GM21447 (cell line): ENCODE measurements at regions not wholly inside any gene's neighbourhood (a gene's known extent, or its start where the extent isn't known, plus 50 kb on each side); places are given as distances from the start of the nearest gene placed in this dataset.

Source experiments
- ATAC-seq: cut with Tn5 transposase; IDR thresholded peaks from one replicate; pipeline ENCODE4 v1.9.1; 2021; ENCODE audit not compliant: unreplicated experiment

DNA sequence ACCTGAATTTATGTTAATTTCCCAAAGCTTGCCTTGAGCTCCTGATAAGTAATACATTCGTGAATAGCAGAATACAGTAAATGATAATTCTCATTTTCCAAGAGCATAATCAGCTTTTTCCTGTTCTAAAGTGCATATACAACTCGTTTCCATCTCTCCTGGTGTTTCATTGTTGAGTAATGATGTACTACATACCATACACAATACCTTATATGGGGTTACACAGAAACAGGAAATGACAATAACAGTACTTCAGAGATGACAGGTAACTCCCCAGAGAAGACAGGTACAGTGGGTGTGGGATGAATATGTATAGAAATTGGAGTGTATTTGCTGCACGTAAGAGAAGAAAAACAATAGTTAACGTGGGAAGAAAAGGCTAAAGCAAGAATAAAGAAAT lies 287.1 kb downstream of the TENT4A start:
- no peak for ATAC-seq

DNA sequence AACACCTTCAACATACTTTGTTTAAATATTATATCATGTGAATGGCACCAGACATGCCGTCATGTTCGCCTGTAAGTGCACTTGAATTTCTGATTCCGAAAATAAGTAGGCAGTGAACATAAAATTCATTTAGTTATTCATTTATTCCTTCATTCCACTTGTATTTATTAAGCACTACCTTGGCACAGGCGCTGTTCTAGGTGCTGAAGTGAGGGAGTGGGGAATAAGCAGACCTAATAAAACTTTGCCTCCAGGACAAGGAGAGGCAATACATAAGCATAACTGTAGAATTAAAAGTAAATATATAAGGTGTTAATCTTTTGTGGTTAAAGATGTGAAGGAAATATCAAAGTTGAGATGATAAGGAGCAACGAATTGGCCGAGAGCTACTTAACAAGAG lies 297.4 kb downstream of the TENT4A start:
- no peak for ATAC-seq

DNA sequence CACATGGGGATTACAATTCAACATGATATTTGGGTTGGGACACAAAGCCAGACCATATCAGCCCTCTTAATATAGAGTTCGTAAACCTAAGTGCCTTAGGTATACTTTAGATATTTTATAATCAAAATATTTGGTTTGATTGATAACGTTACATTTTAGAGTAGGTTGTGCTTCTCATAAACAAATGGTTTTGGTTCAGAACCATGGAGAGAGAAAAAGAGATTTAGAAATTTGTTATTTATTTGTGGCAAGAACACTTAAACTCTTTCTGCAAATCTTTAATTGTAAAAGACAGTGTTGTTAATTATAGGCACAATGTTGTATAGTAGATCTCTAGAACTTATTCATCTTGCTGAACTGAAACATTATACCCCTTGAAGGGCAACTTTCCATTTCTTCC lies 298.8 kb downstream of the TENT4A start:
- ATAC-seq: no peak

DNA sequence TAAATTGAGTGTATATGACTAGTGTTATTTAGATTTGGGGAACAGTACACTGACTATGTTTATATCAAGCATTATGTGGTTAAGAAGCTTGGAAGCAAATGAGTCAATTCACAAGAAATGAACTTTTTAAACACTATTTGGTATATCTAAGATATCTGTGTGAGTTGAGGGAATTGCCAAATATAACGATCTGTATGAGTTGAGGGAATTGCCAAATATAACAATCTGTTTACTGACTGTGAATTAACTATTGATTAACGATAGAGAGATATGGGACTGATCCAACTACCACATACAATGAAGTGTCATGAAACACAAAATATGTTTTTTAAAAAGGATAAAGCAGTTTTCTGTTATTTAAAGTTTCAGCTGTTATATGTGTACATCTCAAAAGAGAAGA lies 301.4 kb downstream of the TENT4A start:
- no peak for ATAC-seq

DNA sequence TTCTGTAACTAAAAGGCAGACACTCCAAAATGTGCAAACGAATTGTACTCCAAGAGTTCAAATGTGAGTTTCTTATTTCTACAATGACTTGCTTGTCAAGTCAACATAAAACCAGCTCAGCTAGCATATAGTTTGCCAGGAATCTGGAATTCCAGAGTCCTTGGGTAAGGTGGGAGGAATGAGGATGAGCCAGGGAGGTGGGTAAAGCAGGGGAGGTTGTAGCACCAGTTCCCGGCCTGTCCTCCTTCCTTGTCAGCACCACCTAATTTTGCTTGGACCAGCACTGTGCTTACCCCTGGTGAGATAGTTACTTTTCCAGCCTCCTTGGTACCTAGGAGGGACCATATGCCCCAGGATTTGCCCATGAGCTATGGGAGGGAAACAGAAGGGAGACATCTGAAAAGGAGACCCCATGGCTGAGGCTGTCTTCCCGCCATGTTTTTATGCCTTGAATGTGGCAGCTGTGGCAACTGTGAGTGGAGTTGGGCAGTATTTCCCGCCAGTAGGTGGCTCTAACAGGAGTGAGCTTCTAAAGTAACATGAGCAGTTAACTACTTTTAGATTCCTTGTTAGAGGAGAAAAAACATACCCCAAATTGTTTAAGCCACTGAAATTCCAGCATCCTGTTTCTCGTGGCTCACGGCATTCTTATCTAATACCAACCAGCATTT lies 302.5 kb downstream of the TENT4A start:
- no peak for ATAC-seq

DNA sequence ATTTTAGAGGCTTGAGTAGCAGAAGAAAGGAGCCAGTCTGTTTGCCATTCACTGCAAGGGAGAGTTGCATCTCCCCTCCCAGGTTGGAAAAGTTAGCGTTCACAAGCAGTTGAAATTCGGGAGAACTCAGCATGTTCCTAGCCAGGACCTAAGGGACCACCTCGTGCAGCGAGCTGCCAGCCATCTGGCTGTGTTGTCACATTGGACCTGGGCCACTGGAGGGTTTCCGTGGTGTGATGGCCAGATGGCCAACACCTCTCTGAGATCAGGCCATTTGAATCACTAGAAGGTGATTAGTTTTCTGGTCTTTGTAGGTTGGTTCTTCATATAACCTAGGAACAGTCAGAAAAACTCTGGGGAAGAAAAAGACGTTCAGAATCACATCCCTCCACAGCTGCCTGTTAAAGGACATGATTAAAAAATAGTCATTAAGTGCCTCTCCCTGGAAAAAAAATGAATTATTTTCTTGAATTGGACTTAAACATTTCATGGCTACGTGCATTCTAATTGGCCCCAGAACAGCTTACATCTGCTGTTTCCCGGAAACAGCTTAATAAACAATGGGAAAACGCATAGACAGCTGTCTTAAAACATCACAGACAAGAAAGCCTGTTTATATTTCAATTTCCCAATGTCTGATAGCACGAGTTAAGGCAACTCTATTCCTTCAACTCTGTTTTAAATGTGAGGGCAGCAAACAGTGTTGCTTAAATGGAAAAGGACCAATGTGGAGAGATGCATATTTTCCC lies 303.9 kb downstream of the TENT4A start:
- no peak for ATAC-seq

DNA sequence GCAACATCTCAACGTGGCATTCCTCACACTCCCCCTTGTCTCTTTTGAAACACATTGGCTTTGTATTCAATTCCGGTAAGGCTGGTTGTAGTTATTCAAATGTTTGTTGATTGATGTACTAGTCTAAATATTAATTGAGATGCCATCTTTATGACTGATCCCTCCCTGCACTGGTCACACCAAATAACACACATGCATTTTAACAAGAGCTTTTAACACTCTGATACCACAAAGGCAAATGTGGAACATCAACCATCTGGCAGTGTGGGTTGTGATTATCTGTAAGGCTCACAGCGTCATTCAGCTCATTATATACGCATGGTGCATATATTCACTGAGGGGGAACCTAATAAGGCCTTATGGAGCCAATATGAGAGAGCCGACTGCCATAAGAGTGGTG lies 305.0 kb downstream of the TENT4A start:
- ATAC-seq: no peak

DNA sequence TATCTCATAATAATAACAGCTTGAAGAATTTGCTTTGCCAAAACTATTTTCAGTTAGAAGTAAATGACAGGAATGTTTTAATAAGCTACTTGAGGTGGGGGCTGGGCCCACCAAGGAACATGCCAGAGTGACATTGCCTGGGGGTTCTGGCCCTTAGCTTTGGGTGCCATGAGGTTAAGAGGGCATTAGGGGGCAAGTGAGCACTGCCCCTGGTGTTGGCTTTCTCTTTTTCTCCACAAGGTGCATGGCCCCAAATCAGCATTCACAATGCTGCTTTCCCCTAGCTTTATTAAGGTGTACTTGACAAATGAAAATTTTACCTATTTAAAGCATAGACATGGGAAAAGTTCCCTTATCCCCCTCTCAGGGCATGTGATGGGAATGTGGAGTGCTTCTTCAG lies 305.4 kb downstream of the TENT4A start:
- ATAC-seq: no peak

DNA sequence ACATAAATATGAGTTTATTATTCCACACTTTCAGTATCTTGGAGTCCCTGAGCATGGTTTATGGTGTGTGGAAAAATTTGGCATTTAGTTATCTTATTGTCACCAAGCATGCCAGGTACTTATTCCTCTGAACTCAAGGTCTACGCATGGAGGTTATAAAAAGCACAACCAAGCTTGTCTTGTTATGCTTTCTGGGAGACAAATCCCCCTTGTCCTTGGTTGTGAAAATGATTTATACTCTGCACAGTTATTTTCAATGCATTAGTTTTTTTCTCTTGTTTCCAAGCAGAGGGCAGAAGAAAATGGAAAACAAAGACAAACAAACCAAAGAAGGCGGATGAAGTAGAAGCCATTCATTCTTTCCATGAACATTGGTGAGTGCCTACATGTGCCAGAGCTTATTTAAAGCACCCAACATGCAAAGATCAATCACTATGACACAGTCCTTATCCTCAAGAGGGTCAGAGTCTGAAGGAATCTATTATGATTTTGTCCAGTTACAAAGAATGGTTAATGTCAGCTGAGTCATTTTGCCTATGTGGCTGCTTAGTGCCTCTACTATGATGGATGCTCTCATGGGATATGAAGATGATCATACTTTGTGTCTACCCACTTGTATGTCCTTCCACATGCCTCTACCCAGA lies 323.1 kb downstream of the TENT4A start:
- no peak for ATAC-seq

DNA sequence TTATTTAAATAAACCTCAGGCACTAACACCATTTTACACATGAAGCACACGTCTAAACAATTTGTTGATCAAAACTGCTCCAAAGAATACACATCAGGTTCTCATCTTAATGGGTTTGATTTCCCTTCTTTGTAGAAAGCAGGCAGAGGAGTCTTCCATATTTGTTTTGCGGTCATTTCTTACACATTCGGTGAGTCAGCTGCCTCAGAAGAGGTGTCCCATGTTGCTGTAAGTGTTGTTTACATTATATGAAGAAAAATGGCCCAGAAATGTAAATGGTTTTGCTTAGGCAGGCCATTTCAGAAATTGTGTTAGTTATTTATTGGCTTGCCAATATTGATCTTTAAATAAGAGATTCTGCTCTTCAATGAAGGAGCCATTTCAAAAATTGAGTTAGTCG lies 325.8 kb downstream of the TENT4A start:
- no peak for ATAC-seq

DNA sequence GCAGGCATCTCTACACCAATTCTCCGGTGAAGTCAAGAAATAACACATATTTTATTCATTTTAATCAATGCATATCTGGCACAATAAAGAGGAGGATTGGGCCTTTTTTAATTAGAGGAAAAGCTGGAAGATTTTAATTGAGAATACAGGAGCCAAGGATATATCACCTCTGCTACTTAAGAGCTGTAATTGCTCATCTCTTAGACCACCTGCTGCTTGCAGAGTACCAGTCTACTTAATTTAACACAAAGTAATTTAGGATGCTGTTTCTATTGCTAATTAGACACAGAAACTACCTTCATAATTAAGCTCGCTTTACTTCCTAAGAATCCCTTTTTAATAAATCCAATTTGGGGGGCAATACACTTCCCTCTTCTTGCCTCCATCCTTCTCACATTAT lies 326.9 kb downstream of the TENT4A start:
- no peak for ATAC-seq

DNA sequence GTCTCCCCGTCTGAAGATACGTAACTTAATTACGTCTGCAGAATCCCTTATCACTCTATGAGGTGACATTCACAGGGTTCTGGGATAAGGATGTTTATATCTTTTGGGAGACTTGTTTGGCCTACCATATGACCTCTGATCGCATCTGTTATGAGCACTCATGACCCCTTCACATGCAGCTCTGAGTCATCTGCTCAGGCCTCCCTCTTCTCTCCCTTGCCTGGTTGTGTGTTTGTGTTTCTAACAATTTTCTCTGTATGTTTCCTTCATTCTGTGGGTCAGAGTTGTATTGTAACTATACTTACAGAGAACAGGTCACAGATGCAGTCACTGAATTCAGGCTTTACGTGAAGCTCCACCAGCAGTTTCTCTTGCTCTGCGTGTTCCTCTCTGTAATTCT lies 330.6 kb downstream of the TENT4A start:
- no peak for ATAC-seq

DNA sequence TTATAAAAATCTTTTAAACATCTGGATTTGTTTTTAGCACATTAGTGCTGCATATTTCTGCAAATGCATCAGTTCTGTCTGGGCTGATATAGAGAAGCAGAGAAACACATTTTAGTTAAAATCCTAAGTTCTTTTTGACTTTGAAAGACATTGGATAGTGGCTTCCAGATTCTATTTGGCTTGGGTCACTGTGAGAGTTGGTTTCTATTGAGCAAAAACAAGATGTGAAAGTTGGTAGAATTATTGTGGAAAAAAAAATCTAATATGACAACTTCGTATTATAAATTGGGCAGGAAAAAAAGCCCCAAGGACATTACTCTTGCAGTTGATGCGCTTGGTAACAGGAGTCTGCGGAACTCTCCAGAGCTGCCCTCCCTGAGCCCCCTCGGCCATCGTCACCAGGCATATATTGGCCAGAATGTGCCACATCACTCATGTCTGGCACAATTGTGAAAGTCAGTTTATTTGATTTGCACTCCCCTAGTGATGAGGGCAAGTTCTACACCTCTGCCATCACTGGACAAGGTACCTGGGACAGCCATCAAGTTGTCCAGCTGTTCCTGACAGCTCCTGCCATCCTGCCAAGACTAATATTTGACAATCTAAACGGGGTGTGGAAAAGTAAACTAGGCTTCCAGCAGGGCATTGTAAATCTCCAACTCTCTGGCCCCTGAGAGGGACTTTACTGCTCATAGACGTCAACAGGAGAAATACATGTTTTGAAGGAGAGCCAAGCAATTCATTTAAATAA lies 334.5 kb downstream of the TENT4A start:
- ATAC-seq: no peak

DNA sequence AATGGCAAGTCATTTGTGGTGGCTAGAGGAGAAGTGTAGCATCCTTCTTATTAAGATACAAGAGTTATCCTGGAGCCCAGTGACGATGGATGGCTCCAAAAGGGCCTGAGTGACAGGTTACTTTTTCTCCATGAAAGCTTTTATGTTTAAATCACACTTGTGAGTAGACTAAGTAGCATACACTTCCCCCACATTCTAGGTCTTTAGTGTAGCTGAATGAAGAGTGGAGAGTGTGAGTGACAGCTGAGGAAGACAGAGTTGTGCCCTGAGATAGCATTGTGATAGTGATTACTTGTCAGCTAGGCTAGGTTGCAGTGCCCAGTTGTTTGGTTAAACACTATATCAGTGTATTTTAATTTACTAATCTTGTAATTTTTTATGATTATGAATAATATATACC lies 337.8 kb downstream of the TENT4A start:
- ATAC-seq: no peak

DNA sequence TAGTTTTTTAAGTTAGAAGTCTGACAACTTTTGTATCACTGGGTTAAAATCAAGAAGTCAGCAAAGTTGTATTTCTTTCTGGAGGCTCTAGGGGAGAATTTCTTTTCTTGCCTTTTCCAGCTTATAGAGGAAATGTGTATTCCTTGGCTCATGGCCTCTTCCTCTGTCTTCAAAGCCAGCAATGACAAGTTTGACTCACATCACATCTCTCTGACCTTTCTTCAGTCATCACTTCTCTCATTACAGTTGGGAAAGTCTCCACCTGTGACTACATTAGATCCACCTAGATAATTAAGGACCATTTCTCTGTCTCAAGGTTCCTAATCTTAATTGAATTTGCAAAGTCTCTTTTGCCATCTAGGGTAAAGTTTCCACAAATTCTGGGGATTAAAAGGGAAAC lies 339.9 kb downstream of the TENT4A start:
- no peak for ATAC-seq

DNA sequence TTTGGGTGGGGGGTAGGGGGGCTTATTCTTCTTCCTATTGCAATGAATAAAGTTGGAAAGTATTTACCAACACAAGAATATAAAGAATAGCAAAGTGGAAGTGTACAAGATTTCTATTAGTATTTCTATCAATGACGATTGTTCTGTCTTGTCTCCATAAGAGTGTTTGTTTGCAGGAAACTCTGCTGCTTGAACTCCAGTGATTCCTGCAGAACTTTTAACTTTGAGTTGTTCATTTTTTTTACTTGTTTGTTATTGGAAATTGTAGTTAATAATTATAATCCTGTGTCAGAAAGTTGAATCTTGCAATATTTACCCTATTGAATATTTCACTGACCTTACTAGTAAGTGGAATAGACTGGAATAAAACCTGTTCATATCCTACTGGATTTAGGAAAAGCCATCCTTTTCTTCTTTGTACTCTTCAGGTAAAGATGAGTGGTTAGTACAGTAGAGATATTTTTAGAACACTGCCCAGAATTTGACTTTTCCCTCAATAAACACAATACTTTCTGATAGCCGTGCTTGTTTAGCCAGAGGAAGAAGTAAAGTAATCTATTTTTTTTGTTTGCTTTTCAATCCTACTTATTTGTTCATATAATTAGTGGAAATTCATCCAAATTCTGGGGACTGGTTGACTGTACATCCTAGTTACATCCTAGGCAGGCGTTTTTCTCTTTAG lies 340.4 kb downstream of the TENT4A start:
- no peak for ATAC-seq

DNA sequence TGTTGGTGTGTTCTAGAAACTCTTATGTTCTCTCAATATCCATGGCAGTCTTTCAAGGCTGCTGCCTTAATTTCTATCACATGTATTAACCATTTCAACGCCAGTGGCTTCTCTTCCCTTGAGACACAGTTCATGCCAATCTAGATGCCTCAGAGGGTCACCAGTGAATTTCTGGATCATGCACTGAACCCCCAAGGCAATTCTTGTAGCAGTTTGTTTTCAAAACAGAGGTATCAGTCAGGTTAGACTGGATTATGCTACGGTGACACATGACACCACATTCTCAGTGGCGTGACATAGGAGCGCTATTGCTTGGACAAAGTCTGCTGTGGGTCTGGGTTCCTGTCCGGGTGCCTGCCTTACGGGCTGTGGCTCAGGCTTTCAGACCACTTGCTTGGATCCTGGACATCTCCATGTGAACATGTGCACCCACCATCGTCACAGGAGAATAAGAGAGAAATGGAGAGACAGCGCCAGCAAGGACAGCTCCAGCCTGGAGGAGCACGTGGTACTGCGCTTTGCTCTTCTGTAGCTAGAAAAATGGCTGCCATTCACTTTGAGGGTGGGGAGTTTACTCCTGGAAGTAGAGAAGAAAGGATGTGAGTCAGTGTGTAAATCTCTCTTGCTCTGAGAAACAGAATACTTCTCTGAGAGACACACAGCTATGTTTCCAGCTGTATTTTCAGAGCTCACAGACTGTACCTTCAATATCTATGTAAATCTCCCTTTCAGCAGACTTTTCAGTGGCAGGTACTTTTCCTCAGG lies 329.3 kb upstream of the ADCY2 start:
- ATAC-seq: no peak

DNA sequence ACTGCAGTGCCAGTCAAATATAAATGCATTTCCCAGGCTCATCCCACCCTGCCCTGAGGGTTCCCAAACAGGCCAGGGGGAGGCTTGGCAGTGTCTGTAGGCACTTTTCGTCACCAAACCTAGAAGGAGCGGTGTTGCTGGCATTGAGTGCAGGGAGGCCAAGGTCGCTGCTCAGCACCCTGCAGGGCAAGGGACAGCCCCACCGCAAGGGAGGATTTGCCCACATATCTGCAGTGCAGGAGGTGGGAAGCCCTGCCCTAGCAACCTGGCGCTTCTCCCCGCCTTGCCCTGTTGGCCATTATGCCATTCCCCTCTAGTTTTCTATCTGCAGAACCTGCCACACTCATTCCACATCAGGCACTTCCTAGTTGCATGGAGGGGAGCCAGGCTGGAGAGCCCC lies 327.8 kb upstream of the ADCY2 start:
- ATAC-seq: no peak

DNA sequence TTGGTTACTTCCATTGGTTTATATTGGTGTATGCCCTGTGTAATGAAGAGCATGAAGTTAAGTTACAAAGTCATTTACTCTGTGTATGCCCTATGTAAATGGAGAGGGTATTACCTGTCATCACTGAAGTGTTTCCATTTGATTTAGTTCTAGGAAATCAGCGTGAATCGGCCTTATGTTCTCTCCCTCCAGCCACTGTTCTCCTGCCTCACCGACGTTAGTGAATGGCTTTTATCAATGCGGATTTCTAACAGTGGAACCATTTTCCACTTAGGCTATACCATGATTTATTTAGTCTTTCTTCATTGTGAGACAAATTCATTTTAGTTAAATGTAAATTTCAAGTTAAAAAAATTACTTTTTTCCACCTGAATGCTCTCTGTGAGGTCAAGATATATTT lies 327.0 kb upstream of the ADCY2 start:
- ATAC-seq: no peak

DNA sequence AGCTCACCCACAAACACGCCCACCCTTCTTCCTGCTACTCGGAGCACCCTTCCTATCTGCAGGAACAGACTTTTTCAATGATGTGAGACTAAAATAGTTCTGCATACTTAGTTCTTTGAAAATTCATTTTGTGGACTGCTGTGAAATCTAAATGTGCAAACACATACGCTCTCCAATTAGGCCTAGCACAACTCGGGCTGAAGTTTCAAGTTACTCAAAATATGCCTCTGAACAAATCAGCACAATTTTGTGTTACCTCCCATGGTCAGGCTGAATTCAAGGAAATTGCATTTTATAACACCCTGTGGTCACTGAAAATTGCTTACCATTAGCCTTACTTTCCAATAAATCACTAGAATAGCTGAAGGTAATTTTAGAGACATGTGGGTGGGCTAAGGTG lies 323.8 kb upstream of the ADCY2 start:
- no peak for ATAC-seq
